H1 (cell line): ENCODE measurements at regions not wholly inside any gene's neighbourhood (a gene's known extent, or its start where the extent isn't known, plus 50 kb on each side); places are given as distances from the start of the nearest gene placed in this dataset.

Experiments used
- CBX5 ChIP-seq: fragments of 300-800, 300-1000 bp; sonication (generic); IDR thresholded peaks from 2 replicates; pipeline ENCODE4 v1.7.1; 2016; ENCODE audit warnings: antibody characterized with exemption, low read length, low read depth
- CREB1 ChIP-seq: IDR thresholded peaks from 2 replicates; pipeline ENCODE4 v1.6.1; 2012; ENCODE audit warnings: inconsistent platforms
- CTCF ChIP-seq, 3 experiments: IDR thresholded peaks; 1 replicate in 2 of 3; 2 replicates in 1 of 3; pipeline versions ENCODE4 v1.5.1 to v1.6.1; 2011; ENCODE audit warnings: low read length in 3 of 3, mild to moderate bottlenecking in 3 of 3, inconsistent platforms in 2 of 3, low read depth in 1 of 3, moderate library complexity in 1 of 3; ENCODE audit not compliant: insufficient read depth in 1 of 3; ENCODE audit errors: control extremely low read depth in 1 of 3
- EZH2 ChIP-seq: fragments of 200-600 bp; sonication (generic); IDR thresholded peaks from 2 replicates; pipeline ENCODE4 v1.7.1; 2012; ENCODE audit warnings: low read depth, mild to moderate bottlenecking, moderate library complexity, low read length, inconsistent platforms; ENCODE audit not compliant: severe bottlenecking
- MAX ChIP-seq: IDR thresholded peaks from 2 replicates; pipeline ENCODE4 v1.6.1; 2012; ENCODE audit warnings: inconsistent platforms
- PHF8 ChIP-seq: fragments of 200-600 bp; sonication (generic); conservative IDR thresholded peaks from 2 replicates; pipeline ENCODE4 v1.7.1; 2012; ENCODE audit warnings: low read depth, mild to moderate bottlenecking, inconsistent platforms, low read length, moderate library complexity
- POLR2A ChIP-seq, 2 experiments: IDR thresholded peaks; 1 replicate in 1 of 2; 2 replicates in 1 of 2; pipeline ENCODE4 v1.6.1; 2011; ENCODE audit warnings: low read depth in 2 of 2, low read length in 2 of 2, mild to moderate bottlenecking in 2 of 2; ENCODE audit errors: control extremely low read depth in 1 of 2
- POLR2AphosphoS5 ChIP-seq: IDR thresholded peaks from 2 replicates; pipeline ENCODE4 v1.6.1; 2011; ENCODE audit warnings: low read depth, low read length
- RAD21 ChIP-seq, 2 experiments: IDR thresholded peaks in 1 of 2; conservative IDR thresholded peaks in 1 of 2; 2 replicates each; pipeline ENCODE4 v1.6.1; 2011; ENCODE audit warnings: low read depth in 2 of 2, low read length in 2 of 2, improper control_type of control experiment in 1 of 2, inconsistent platforms in 1 of 2, mild to moderate bottlenecking in 1 of 2, moderate library complexity in 1 of 2
- SUZ12 ChIP-seq: fragments of 200-600 bp; sonication (generic); IDR thresholded peaks from 2 replicates; pipeline ENCODE4 v1.6.1; 2012; ENCODE audit warnings: mild to moderate bottlenecking, inconsistent platforms, low read length, moderate library complexity, mixed read lengths
- TAF7 ChIP-seq: optimal IDR thresholded peaks from 2 replicates; pipeline ENCODE3; 2011; ENCODE audit warnings: low read depth, mild to moderate bottlenecking, inconsistent platforms, low read length, moderate library complexity, borderline replicate concordance
- TEAD4 ChIP-seq: IDR thresholded peaks from 2 replicates; pipeline ENCODE4 v1.6.1; 2012; ENCODE audit warnings: low read depth, low read length, inconsistent platforms, mixed read lengths
- USF2 ChIP-seq: IDR thresholded peaks from 2 replicates; pipeline ENCODE4 v1.6.1; 2011; ENCODE audit warnings: low read length, improper control_type of control experiment

GRCh38 chr5:166746506-166746905 is 1544.9 kb upstream of the WWC1 start:
- TF ChIP-seq POLR2A (IDR thresholded peaks at IDR 0.05; ENCODE audit: control extremely low read depth in 1 of 2, low read depth in 2 of 2, low read length in 2 of 2): no peak
- no peak for TF ChIP-seq CTCF (IDR thresholded peaks at IDR 0.05; ENCODE audit: control extremely low read depth in 1 of 3, insufficient read depth in 1 of 3, low read depth in 1 of 3, low read length in 3 of 3)
- no peak for TF ChIP-seq POLR2AphosphoS5
- no peak for TF ChIP-seq USF2
- TF ChIP-seq CBX5: no peak
- TF ChIP-seq PHF8: no peak
- no peak for TF ChIP-seq TEAD4
- no peak for TF ChIP-seq CREB1
- TF ChIP-seq SUZ12: no peak
- no peak for TF ChIP-seq MAX
- no peak for TF ChIP-seq EZH2
- TF ChIP-seq TAF7: no peak
- no peak for TF ChIP-seq RAD21 (IDR thresholded peaks at IDR 0.05 in 1 of 2, conservative IDR thresholded peaks at IDR 0.05 in 1 of 2; ENCODE audit: low read depth in 2 of 2, low read length in 2 of 2)
